GM12874 (cell line): ENCODE measurements at regions not wholly inside any gene's neighbourhood (a gene's known extent, or its start where the extent isn't known, plus 50 kb on each side); places are given as distances from the start of the nearest gene placed in this dataset.

Experiments
- TF ChIP-seq, protein P1 (sequence below): IDR thresholded peaks from 2 replicates; pipeline ENCODE4 v1.5.1; 2011; ENCODE audit warnings: low read depth, mild to moderate bottlenecking, control low read depth, low read length, moderate library complexity; ENCODE audit not compliant: insufficient read depth

DNA sequence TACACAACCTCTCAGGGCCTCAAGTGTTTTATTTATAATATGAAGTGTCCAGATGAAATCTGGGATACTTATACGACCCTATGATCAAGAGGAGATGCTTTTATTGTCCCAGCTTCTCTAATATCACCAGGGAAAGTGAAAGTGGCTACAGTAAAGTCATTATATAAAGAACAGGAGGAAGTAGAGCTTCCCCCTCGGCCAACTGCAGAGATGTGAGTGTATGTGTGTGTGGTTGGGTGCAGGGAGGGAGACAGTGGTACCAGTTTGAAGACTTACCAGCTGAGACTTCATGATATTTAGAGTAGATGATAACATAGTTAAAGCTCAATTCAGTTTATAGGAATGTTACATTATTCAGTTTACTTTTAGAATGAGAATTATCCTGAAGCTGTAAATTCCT, 373.6 kb upstream of the DDI1 start:
- TF ChIP-seq, protein P1, sequence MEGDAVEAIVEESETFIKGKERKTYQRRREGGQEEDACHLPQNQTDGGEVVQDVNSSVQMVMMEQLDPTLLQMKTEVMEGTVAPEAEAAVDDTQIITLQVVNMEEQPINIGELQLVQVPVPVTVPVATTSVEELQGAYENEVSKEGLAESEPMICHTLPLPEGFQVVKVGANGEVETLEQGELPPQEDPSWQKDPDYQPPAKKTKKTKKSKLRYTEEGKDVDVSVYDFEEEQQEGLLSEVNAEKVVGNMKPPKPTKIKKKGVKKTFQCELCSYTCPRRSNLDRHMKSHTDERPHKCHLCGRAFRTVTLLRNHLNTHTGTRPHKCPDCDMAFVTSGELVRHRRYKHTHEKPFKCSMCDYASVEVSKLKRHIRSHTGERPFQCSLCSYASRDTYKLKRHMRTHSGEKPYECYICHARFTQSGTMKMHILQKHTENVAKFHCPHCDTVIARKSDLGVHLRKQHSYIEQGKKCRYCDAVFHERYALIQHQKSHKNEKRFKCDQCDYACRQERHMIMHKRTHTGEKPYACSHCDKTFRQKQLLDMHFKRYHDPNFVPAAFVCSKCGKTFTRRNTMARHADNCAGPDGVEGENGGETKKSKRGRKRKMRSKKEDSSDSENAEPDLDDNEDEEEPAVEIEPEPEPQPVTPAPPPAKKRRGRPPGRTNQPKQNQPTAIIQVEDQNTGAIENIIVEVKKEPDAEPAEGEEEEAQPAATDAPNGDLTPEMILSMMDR, result no peak

DNA sequence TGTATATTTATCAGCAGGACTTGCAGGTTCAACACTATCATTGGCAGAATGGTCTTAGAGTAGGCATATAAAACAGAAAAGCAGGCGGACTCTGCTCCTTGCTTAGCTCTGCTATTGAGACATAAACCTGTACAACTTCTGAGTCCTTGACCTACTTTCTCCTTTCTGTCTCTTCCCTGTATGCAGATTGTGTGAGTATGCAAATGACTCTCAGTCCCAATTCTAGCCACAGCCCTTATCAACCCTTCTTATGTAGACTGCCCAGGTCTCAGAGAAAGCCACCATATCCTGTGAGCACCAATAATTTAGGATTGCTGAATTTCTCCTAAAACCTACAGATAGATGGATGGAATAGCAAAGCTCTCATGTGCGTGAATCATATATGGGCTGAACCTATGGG, 367.6 kb upstream of the DDI1 start:
- TF ChIP-seq, protein P1, result no peak

DNA sequence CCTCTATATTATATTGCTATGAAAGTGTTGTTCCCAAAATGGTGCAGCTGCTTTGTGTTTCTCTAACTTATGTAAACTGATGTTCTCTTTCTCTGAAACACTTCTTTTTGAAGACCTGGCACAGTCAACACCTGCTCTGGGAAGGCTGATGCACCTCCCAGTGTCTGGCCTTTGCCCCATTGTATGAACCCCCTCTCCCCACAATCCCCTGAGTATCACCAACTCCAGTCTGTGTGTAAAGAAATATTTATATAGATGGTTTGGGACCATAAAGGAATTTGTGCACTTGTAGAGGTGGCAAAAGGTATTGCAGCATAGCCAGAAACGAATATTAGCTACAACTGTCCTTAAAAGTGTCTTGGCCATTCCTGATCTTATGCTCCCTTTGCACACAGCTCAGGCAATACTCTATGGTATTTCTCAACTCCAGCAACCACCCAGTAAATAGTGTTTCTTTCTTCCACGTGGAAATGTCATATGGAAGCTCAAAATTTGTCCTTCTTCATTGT, 365.2 kb upstream of the DDI1 start:
- TF ChIP-seq, protein P1, result no peak

GRCh38 chr11:103673773-103674172, 362.7 kb upstream of the DDI1 start:
- TF ChIP-seq, protein P1, result no peak

DNA sequence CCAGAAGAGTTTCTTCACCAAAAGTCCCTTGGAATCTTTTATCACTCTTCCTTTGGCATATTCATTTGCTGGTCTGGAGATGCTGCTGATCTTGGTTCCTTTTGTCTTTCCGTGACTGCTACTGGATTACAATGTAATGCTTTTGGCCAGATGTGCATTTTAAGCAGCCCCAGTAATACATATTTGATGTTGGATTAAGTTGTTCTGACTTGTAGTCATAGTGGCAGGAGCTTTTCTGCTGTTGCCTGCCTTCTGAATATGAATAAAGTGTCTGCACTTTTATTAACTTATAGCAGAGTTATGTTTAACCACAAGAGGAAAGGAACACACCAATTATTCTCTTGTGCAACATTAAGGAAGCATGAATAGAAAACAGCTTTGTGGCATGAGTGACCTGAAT, 360.0 kb upstream of the DDI1 start:
- TF ChIP-seq, protein P1, result no peak

GRCh38 chr11:103680826-103681225, 355.6 kb upstream of the DDI1 start:
- TF ChIP-seq, protein P1, result no peak

- TF ChIP-seq, protein P1, result no peak
Measured at GRCh38 chr11:103681855-103682254, 354.6 kb upstream of the DDI1 start.
